ENCODE measurements at regions not wholly inside any gene's neighbourhood (a gene's known extent, or its start where the extent isn't known, plus 50 kb on each side); places are given as distances from the start of the nearest gene placed in this dataset.

DNA sequence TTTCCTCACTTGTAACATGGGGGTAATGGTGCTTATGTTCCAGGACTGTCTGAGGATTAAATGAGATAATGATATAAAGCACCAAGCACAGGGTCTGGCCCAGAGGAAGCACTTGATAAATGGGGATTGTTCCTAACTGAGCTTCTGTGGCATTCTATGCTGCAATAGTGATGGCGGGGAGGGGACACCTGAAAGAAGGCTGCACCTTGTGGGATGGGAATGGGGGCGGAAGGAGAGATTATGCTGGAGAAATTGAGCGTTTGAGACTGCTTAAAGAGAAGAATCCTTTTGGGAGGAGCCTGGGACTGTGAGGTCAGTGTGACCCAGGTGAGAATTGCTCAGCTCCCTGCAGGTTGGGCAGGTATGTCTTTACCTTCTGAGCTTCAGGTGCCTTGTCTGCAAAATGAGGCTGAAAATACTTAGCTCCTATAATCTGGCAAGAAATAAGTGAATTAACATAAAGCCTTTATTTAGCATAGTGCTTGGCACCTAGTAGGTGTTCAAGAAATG is 55.9 kb upstream of the CTPS1 start:
- TF ChIP-seq EZH2phosphoT487 (IDR thresholded peaks at IDR 0.05; ENCODE audit: insufficient read depth, low read depth) (no peak), EZH2 (IDR thresholded peaks at IDR 0.05; ENCODE audit: insufficient read depth, poor library complexity, severe bottlenecking) (no peak)
